GM12865 (cell line): ENCODE measurements at regions not wholly inside any gene's neighbourhood (a gene's known extent, or its start where the extent isn't known, plus 50 kb on each side); places are given as distances from the start of the nearest gene placed in this dataset.

Experiments
- DNase-seq: peaks from one replicate; pipeline ENCODE4 v3.0.0; 2010; ENCODE audit warnings: low read depth
- H3K4me3 ChIP-seq: 2 replicates; pipeline ENCODE4 v1.5.1; 2011; ENCODE audit warnings: mild to moderate bottlenecking, low read depth, low read length, control low read depth
- TF ChIP-seq, protein P1 (sequence below): IDR thresholded peaks from 2 replicates; pipeline ENCODE4 v1.5.1; 2011; ENCODE audit warnings: low read length, control low read depth, low read depth, inconsistent platforms; ENCODE audit not compliant: insufficient read depth; ENCODE audit errors: missing control alignments

DNA sequence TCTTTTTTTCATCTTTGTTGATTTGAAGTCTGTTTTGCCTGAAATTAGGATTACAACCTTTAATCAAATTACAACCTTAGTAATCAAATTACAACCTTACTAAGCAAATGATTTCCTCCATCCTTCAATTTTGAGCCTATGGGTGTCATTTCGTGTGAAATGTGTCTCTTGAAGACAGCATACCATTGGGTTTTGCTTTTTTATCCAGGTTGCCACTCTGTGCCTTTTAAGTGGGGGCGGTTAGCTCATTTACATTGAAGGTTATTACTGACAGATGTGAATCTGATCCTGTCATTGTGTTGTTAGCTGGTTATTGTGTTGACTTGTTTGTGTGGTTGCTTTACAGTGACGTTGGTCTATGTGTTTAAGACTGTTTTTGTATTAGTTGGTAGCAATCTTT is 74.8 kb upstream of the BCL9 start:
- no peak overlapping the region for H3K4me3 ChIP-seq
- DNase-seq = no peak
- TF ChIP-seq, protein P1, sequence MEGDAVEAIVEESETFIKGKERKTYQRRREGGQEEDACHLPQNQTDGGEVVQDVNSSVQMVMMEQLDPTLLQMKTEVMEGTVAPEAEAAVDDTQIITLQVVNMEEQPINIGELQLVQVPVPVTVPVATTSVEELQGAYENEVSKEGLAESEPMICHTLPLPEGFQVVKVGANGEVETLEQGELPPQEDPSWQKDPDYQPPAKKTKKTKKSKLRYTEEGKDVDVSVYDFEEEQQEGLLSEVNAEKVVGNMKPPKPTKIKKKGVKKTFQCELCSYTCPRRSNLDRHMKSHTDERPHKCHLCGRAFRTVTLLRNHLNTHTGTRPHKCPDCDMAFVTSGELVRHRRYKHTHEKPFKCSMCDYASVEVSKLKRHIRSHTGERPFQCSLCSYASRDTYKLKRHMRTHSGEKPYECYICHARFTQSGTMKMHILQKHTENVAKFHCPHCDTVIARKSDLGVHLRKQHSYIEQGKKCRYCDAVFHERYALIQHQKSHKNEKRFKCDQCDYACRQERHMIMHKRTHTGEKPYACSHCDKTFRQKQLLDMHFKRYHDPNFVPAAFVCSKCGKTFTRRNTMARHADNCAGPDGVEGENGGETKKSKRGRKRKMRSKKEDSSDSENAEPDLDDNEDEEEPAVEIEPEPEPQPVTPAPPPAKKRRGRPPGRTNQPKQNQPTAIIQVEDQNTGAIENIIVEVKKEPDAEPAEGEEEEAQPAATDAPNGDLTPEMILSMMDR = no peak

DNA sequence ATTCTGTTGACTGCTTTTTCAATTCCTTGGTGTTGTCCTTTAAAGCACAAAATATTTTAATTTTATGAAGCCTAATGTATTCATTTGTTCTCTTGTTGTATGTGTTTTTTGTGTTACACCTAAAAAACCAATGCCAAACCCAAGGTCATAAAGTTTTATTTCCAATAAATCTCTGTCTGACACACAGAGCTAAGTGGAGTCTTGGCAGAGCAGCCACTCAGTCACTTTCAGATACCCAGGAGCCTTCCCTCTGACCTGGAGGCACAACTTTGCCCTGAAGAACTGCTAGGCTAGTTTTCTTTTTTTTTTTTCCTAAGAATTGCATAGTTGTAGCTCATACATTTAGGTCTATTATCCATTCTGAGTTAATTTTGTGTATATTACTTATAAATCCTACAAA is 71.2 kb upstream of the BCL9 start:
- no peak overlapping the region for H3K4me3 ChIP-seq
- TF ChIP-seq, protein P1 = no peak
- no peak for DNase-seq

DNA sequence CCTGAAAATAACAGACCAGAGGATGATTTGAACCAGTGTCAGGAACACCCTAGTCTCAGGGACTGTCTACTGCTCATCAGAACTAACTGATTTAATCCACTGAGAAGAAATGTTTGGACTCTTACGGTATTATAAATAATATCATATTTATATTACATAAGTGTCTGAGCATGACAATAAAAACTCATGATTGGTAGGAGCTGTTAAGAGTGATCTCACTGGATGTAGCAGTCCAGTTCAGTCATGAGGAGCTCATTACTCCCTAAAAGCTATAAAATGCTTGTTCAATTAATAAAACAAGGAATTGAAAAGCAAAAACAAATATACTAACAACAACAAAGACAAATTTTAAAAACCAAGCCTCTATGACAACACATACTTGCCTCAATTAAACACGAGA is 68.8 kb upstream of the BCL9 start:
- TF ChIP-seq, protein P1 = no peak
- DNase-seq = no peak
- no peak overlapping the region for H3K4me3 ChIP-seq

DNA sequence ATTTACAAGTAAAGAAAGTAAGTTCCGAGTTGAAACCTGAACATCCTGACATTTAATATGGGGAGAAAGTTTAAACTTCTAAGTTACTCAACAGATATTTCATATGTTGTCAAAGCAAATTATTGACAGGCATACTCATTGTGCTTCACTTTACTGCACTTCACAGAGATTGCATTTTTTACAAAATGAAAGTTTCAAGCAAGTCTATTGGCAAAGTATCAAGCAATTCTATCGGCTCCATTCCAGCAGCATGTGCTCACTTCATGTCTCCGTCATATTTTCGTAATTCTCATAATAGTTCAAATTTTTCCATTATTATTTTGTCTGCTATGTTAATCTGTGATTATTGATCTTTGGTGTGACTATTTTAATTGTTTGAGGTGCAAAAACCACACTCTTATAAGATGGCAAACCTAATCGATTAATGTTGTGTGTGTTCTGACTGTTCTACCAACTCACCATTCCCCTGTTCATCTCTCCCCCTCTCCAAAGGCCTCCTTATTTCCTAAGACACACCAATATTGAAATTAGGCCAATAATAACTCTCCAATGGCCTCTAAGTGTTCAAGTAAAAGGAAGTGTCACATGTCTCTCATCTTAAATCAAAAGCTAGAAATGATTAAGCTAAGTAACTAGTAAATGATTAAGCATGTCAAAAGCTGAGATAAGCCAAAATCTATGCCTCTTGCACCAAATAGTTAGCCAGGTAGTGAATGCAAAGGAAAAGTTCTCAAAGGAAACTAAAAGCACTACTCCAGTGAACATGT is 68.2 kb upstream of the BCL9 start:
- TF ChIP-seq, protein P1 = no peak
- no peak overlapping the region for H3K4me3 ChIP-seq
- no peak for DNase-seq

DNA sequence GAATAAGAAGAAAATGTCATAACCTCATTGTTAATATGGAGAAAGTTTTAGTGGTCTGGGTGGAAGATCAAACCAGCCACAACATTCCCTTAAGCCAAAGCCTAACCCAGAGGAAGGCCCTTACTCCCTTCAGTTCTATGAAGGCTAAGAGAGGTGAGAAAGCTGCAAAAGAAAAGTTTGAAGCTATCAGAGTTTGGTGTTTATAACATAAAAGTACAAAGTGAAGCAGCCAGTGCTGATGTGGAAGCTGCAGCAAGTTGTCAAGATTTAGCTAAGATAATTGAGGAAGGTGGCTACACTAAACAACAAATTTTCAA is 67.6 kb upstream of the BCL9 start:
- TF ChIP-seq, protein P1 = no peak
- no peak overlapping the region for H3K4me3 ChIP-seq
- no peak for DNase-seq

DNA sequence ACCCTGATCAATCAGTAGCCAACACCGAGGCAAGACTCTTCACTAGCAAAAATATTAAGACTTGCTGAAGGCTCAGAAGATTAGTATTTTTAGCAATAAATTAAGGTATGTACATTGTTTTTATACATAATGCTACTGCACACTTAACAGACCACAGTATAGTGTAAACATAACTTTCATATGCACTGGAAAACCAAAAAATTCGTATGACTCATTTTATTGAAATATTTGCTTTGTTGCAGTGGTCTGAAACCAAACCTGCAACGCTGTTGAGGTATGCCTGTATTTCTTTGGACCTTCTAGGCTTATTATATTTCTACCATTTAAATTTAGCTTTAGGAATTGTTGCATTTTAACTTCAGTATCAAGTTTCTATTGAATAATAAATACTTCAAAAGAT is 65.8 kb upstream of the BCL9 start:
- DNase-seq = no peak
- H3K4me3 ChIP-seq = no peak overlapping the region
- TF ChIP-seq, protein P1 = no peak

DNA sequence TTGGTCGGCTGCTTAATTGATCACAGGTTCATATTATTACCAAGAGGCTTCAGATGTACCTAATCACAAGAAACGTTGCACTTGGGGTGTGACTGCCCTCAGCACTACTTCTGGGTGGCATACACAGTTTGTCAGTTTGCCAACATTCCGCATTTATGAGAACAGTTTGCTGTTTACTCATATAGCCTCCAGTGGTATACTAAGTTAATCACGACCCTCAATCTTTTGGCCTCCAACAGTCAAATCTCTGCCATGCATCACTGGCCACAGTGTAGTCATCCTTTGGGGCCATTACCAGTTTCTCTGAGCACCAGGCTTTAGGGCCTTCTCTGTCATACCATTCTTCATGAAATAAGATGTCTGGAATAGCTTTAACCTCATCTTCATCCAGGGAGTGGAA is 62.8 kb upstream of the BCL9 start:
- H3K4me3 ChIP-seq = no peak overlapping the region
- DNase-seq = no peak
- TF ChIP-seq, protein P1 = no peak
